Activated CD4-positive, alpha-beta T cell treated with anti-CD3 and anti-CD28 coated beads, Interleukin-2, amount 10 ng/mL, durations not matched to agents 7 days and 5 days (primary cell): ENCODE measurements at regions not wholly inside any gene's neighbourhood (a gene's known extent, or its start where the extent isn't known, plus 50 kb on each side); places are given as distances from the start of the nearest gene placed in this dataset.

Experiments used
- CTCF ChIA-PET: fragments of 350-600 bp; sonication (Branson Sonifier 250); formaldehyde crosslinking; loops from one replicate; lab custom pipeline; 2021; ENCODE audit warnings: antibody characterized with exemption; lab: Charles Lee
- POLR2A ChIA-PET: fragments of 350-600 bp; sonication (Branson Sonifier 250); formaldehyde crosslinking; loops from one replicate; lab custom pipeline; 2021; ENCODE audit warnings: antibody characterized with exemption; lab: Charles Lee
- DNase-seq: peaks from one replicate; pipeline ENCODE4 v3.0.0-alpha.2; 2020
- H3K27ac Mint-ChIP-seq: one replicate; pipeline ENCODE4 v1.8.0; 2021; ENCODE audit warnings: mild to moderate bottlenecking, moderate library complexity, mixed read lengths
- H3K27me3 Mint-ChIP-seq: one replicate; pipeline ENCODE4 v1.8.0; 2021; ENCODE audit warnings: mixed read lengths
- H3K36me3 Mint-ChIP-seq: one replicate; pipeline ENCODE4 v1.8.0; 2021; ENCODE audit warnings: low read depth, mixed read lengths
- H3K4me1 Mint-ChIP-seq: one replicate; pipeline ENCODE4 v1.8.0; 2021; ENCODE audit warnings: mixed read lengths
- H3K4me3 Mint-ChIP-seq: one replicate; pipeline ENCODE4 v1.8.0; 2021; ENCODE audit warnings: mild to moderate bottlenecking, moderate library complexity, mixed read lengths
- H3K9me3 Mint-ChIP-seq: one replicate; pipeline ENCODE4 v1.8.0; 2021; ENCODE audit warnings: mixed read lengths

- H3K27ac Mint-ChIP-seq = no peak overlapping the region
- no peaks in the 10 kb centered on the region for H3K27me3 Mint-ChIP-seq
- H3K4me1 Mint-ChIP-seq = no peaks in the 10 kb centered on the region
- no peaks in the 10 kb centered on the region for H3K36me3 Mint-ChIP-seq
- ChIA-PET POLR2A (no interaction called here), CTCF (no interaction called here)
- H3K9me3 Mint-ChIP-seq = peaks cover 11% of the 10 kb centered on the region
- no peak overlapping the region for H3K4me3 Mint-ChIP-seq
- DNase-seq = no peak
These were observed 70.9 kb upstream of the GPC1 start for GRCh38 chr2:240364582-240364960.

GRCh38 chr2:240364961-240365775, 70.3 kb upstream of the GPC1 start:
- H3K27ac Mint-ChIP-seq = no peak overlapping the region
- ChIA-PET CTCF (no interaction called here), POLR2A (no interaction called here)
- no peaks in the 10 kb centered on the region for H3K4me1 Mint-ChIP-seq
- H3K4me3 Mint-ChIP-seq = no peak overlapping the region
- H3K9me3 Mint-ChIP-seq = peaks cover 11% of the 10 kb centered on the region
- DNase-seq = no peak
- H3K36me3 Mint-ChIP-seq = no peaks in the 10 kb centered on the region
- no peaks in the 10 kb centered on the region for H3K27me3 Mint-ChIP-seq

- Mint-ChIP-seq H3K27me3 (no peaks in the 10 kb centered on the region), H3K27ac (no peak overlapping the region), H3K9me3 (peaks cover 2% of the 10 kb centered on the region), H3K4me1 (no peaks in the 10 kb centered on the region), H3K36me3 (no peaks in the 10 kb centered on the region), H3K4me3 (no peak overlapping the region)
- no peak for DNase-seq
- CTCF ChIA-PET = no interaction called here
- POLR2A ChIA-PET = no interaction called here
These were observed 69.4 kb upstream of the GPC1 start for GRCh38 chr2:240365971-240366471.

GRCh38 chr2:240366901-240367300, 68.6 kb upstream of the GPC1 start:
- POLR2A ChIA-PET = no interaction called here
- Mint-ChIP-seq H3K36me3 (no peaks in the 10 kb centered on the region), H3K4me1 (no peaks in the 10 kb centered on the region), H3K4me3 (no peak overlapping the region), H3K27me3 (no peaks in the 10 kb centered on the region), H3K9me3 (no peaks in the 10 kb centered on the region), H3K27ac (no peak overlapping the region)
- no peak for DNase-seq
- CTCF ChIA-PET = no interaction called here

- Mint-ChIP-seq H3K9me3 (no peaks in the 10 kb centered on the region), H3K4me3 (no peak overlapping the region), H3K4me1 (no peaks in the 10 kb centered on the region), H3K27ac (no peak overlapping the region), H3K36me3 (no peaks in the 10 kb centered on the region), H3K27me3 (no peaks in the 10 kb centered on the region)
- DNase-seq = no peak
- CTCF ChIA-PET = no interaction called here
- POLR2A ChIA-PET = no interaction called here
These were observed 67.7 kb upstream of the GPC1 start for GRCh38 chr2:240367721-240368120.

GRCh38 chr2:240368781-240369331, 66.6 kb upstream of the GPC1 start:
- ChIA-PET POLR2A (no interaction called here), CTCF (interaction anchor here (0.6 kb wide), 1 partner anchor 18 kb away, joined by 4 read pairs; no protein-coding TSS in a partner anchor)
- no peaks in the 10 kb centered on the region for H3K9me3 Mint-ChIP-seq

GRCh38 chr2:240369335-240369734, 66.1 kb upstream of the GPC1 start:
- Mint-ChIP-seq H3K4me3 (no peak overlapping the region), H3K9me3 (no peaks in the 10 kb centered on the region), H3K4me1 (no peaks in the 10 kb centered on the region), H3K27ac (no peak overlapping the region), H3K36me3 (no peaks in the 10 kb centered on the region), H3K27me3 (no peaks in the 10 kb centered on the region)
- POLR2A ChIA-PET = no interaction called here
- DNase-seq = no peak
- CTCF ChIA-PET = interaction anchor here (0.6 kb wide), 1 partner anchor 18 kb away, joined by 4 read pairs; no protein-coding TSS in a partner anchor

More at GRCh38 chr2:240368781-240369331, 66.6 kb upstream of the GPC1 start:
- Mint-ChIP-seq H3K27ac (no peak overlapping the region), H3K36me3 (no peaks in the 10 kb centered on the region), H3K4me1 (no peaks in the 10 kb centered on the region), H3K4me3 (no peak overlapping the region), H3K27me3 (no peaks in the 10 kb centered on the region)
- no peak for DNase-seq

GRCh38 chr2:240369801-240370585, 65.5 kb upstream of the GPC1 start:
- ChIA-PET POLR2A (no interaction called here), CTCF (no interaction called here)
- Mint-ChIP-seq H3K4me1 (no peaks in the 10 kb centered on the region), H3K9me3 (no peaks in the 10 kb centered on the region), H3K27me3 (no peaks in the 10 kb centered on the region), H3K36me3 (no peaks in the 10 kb centered on the region), H3K27ac (no peak overlapping the region), H3K4me3 (no peak overlapping the region)
- DNase-seq = no peak

- Mint-ChIP-seq H3K27ac (no peak overlapping the region), H3K36me3 (no peaks in the 10 kb centered on the region)
- CTCF ChIA-PET = no interaction called here
These were observed 64.1 kb upstream of the GPC1 start for GRCh38 chr2:240371129-240372000.

GRCh38 chr2:240372101-240372500, 63.4 kb upstream of the GPC1 start:
- H3K27ac Mint-ChIP-seq = no peak overlapping the region
- ChIA-PET CTCF (no interaction called here), POLR2A (no interaction called here)
- H3K36me3 Mint-ChIP-seq = no peaks in the 10 kb centered on the region
- H3K9me3 Mint-ChIP-seq = no peaks in the 10 kb centered on the region
- H3K27me3 Mint-ChIP-seq = no peaks in the 10 kb centered on the region
- DNase-seq = no peak
- H3K4me3 Mint-ChIP-seq = no peak overlapping the region
- no peaks in the 10 kb centered on the region for H3K4me1 Mint-ChIP-seq

More at GRCh38 chr2:240371129-240372000, 64.1 kb upstream of the GPC1 start:
- Mint-ChIP-seq H3K4me1 (no peaks in the 10 kb centered on the region), H3K27me3 (no peaks in the 10 kb centered on the region), H3K4me3 (no peak overlapping the region), H3K9me3 (no peaks in the 10 kb centered on the region)
- DNase-seq = no peak
- POLR2A ChIA-PET = no interaction called here

GRCh38 chr2:240373289-240373885, 62.1 kb upstream of the GPC1 start:
- H3K36me3 Mint-ChIP-seq = no peaks in the 10 kb centered on the region
- no peak overlapping the region for H3K4me3 Mint-ChIP-seq
- ChIA-PET CTCF (interaction anchor here (1.2 kb wide), 1 partner anchor 26 kb away, joined by 3 read pairs; no protein-coding TSS in a partner anchor), POLR2A (no interaction called here)
- H3K27me3 Mint-ChIP-seq = no peaks in the 10 kb centered on the region
- H3K4me1 Mint-ChIP-seq = no peaks in the 10 kb centered on the region
- no peak for DNase-seq
- H3K27ac Mint-ChIP-seq = no peak overlapping the region
- no peaks in the 10 kb centered on the region for H3K9me3 Mint-ChIP-seq
